Erythroblast (primary cell): ENCODE measurements at regions not wholly inside any gene's neighbourhood (a gene's known extent, or its start where the extent isn't known, plus 50 kb on each side); places are given as distances from the start of the nearest gene placed in this dataset.

Experiments
- GATA1 ChIP-seq: IDR thresholded peaks from 2 replicates; pipeline ENCODE4 v1.6.1; 2011; ENCODE audit warnings: low read depth, mild to moderate bottlenecking, control low read depth, low read length, moderate library complexity
- POLR2A ChIP-seq: IDR thresholded peaks from 2 replicates; pipeline ENCODE4 v1.6.1; 2011; ENCODE audit warnings: mild to moderate bottlenecking, low read length

DNA sequence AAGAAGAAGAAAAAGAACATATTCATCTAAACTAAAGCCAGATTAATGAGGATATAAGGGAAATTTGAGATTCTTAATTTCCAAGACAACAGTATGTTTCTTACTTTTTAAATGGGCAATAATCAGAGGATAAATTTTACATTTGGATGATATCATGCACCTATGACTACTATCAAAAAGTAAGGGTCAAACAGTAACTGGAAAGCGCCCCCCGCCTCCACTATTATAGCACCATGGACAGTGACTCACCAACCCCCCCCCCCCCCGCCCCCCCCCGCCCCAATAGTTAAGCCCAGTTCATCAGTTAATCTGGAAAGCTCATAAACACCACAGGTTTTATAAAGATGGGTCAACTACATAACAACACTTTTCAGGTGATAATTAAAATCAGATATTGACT, 194.3 kb upstream of the DGKB start:
- TF ChIP-seq POLR2A, result no peak
- TF ChIP-seq GATA1, result no peak
